Stimulated activated CD4-positive, alpha-beta T cell treated with anti-CD3 and anti-CD28 coated beads, Interleukin-4, amount 100 ng/mL, for 4 hours (primary cell): ENCODE measurements at regions not wholly inside any gene's neighbourhood (a gene's known extent, or its start where the extent isn't known, plus 50 kb on each side); places are given as distances from the start of the nearest gene placed in this dataset.

Experiments used
- DNase-seq, 2 experiments: peaks; one replicate each; pipeline ENCODE4 v3.0.0-alpha.2; 2020

GRCh38 chr6:14903176-14904038 lies 342.5 kb upstream of the JARID2 start:
- DNase-seq: no peak

- no peak for DNase-seq
Measured at GRCh38 chr6:14905201-14905600, 340.7 kb upstream of the JARID2 start.

- DNase-seq: no peak
Measured at GRCh38 chr6:14906621-14907020, 339.2 kb upstream of the JARID2 start.

- no peak for DNase-seq
Measured at GRCh38 chr6:14910692-14911547, 334.9 kb upstream of the JARID2 start.

GRCh38 chr6:14912226-14912625 lies 333.6 kb upstream of the JARID2 start:
- DNase-seq: no peak

GRCh38 chr6:14912706-14913105 lies 333.2 kb upstream of the JARID2 start:
- DNase-seq: no peak

- DNase-seq: no peak
Measured at GRCh38 chr6:14913931-14914330, 331.9 kb upstream of the JARID2 start.

GRCh38 chr6:14915888-14916832 lies 329.7 kb upstream of the JARID2 start:
- no peak for DNase-seq

- no peak for DNase-seq
Measured at GRCh38 chr6:14917109-14917910, 328.6 kb upstream of the JARID2 start.

- no peak for DNase-seq
Measured at GRCh38 chr6:14918200-14918907, 327.5 kb upstream of the JARID2 start.

GRCh38 chr6:14919038-14919670 lies 326.7 kb upstream of the JARID2 start:
- no peak for DNase-seq

GRCh38 chr6:14920276-14920675 lies 325.6 kb upstream of the JARID2 start:
- DNase-seq: no peak

GRCh38 chr6:14921170-14921569 lies 324.7 kb upstream of the JARID2 start:
- DNase-seq: no peak

- no peak for DNase-seq
Measured at GRCh38 chr6:14921878-14922671, 323.8 kb upstream of the JARID2 start.

GRCh38 chr6:14922706-14923460 lies 323.0 kb upstream of the JARID2 start:
- no peak for DNase-seq

- no peak for DNase-seq
Measured at GRCh38 chr6:14924126-14925024, 321.5 kb upstream of the JARID2 start.

GRCh38 chr6:14925025-14925698 lies 320.7 kb upstream of the JARID2 start:
- no peak for DNase-seq

GRCh38 chr6:14925699-14926026 lies 320.2 kb upstream of the JARID2 start:
- no peak for DNase-seq
